SK-N-SH (cell line): ENCODE measurements at regions not wholly inside any gene's neighbourhood (a gene's known extent, or its start where the extent isn't known, plus 50 kb on each side); places are given as distances from the start of the nearest gene placed in this dataset.

Experiments
- CTCF ChIA-PET: fragments of 300-600, 350-600 bp; formaldehyde crosslinking; extraction: SDS; loops from one replicate; lab custom pipeline; 2021; lab: Yijun Ruan, JAX
- POLR2A ChIA-PET: fragments of 350-600 bp; sonication (Branson Sonifier 250); formaldehyde crosslinking; extraction: SDS; loops from one replicate; lab custom pipeline; 2020; ENCODE audit warnings: antibody characterized with exemption, inconsistent platforms; lab: Yijun Ruan, JAX
- DNase-seq: peaks from one replicate; pipeline ENCODE4 v3.0.0; 2012
- H2AFZ ChIP-seq: fragments of 200-600 bp; sonication (generic); 2 replicates; pipeline ENCODE4 v1.8.1; 2016; ENCODE audit warnings: antibody characterized with exemption, mild to moderate bottlenecking, low read depth
- H3F3A ChIP-seq: fragments of 200-600 bp; sonication (generic); replicated peaks from 2 replicates; pipeline ENCODE3; 2016; ENCODE audit warnings: antibody characterized with exemption, mild to moderate bottlenecking; ENCODE audit not compliant: insufficient read depth
- H3K27ac ChIP-seq, 2 experiments: fragments of 200-500 bp in 1 of 2; fragments of 200-600 bp in 1 of 2; sonication (Bioruptor generic) in 1 of 2; sonication (generic), shearing (Covaris generic) in 1 of 2; 2 replicates each; pipeline versions ENCODE4 v1.5.1 to v1.6.1; 2014 to 2016; ENCODE audit warnings: low read depth in 2 of 2, inconsistent platforms in 1 of 2, low read length in 1 of 2, mild to moderate bottlenecking in 1 of 2, mixed read lengths in 1 of 2
- H3K27me3 ChIP-seq: fragments of 200-600 bp; sonication (generic), shearing (Covaris generic); 2 replicates; pipeline ENCODE4 v1.6.1; 2016; ENCODE audit warnings: mixed run types; ENCODE audit not compliant: insufficient read depth
- H3K36me3 ChIP-seq, 2 experiments: fragments of 200-500 bp in 1 of 2; fragments of 200-600 bp in 1 of 2; sonication (Bioruptor generic) in 1 of 2; sonication (generic) in 1 of 2; replicated peaks in 1 of 2; 2 replicates each; pipeline versions ENCODE3 to v1.5.1; 2014 to 2016; ENCODE audit warnings: low read length in 1 of 2, mild to moderate bottlenecking in 1 of 2; ENCODE audit not compliant: insufficient read depth in 2 of 2, control insufficient read depth in 1 of 2
- H3K4me1 ChIP-seq, 2 experiments: fragments of 200-500 bp in 1 of 2; fragments of 200-600 bp in 1 of 2; sonication (Bioruptor generic) in 1 of 2; sonication (generic), shearing (Covaris generic) in 1 of 2; 2 replicates each; pipeline versions ENCODE4 v1.5.1 to v1.6.1; 2014 to 2016; ENCODE audit warnings: low read depth in 1 of 2, low read length in 1 of 2, mixed run types in 1 of 2; ENCODE audit not compliant: insufficient read depth in 2 of 2, control insufficient read depth in 1 of 2
- H3K4me2 ChIP-seq: fragments of 200-600 bp; sonication (generic), shearing (Covaris generic); 2 replicates; pipeline ENCODE4 v1.6.1; 2017; ENCODE audit warnings: mixed run types
- H3K4me3 ChIP-seq, 2 experiments: fragments of 200-500 bp in 1 of 2; fragments of 200-600 bp in 1 of 2; sonication (Bioruptor generic) in 1 of 2; sonication (generic), shearing (Covaris generic) in 1 of 2; 2 replicates each; pipeline versions ENCODE4 v1.5.1 to v1.8.1; 2014 to 2016; ENCODE audit warnings: low read depth in 2 of 2, inconsistent platforms in 1 of 2, low read length in 1 of 2, mild to moderate bottlenecking in 1 of 2, mixed read lengths in 1 of 2, moderate library complexity in 1 of 2
- H3K79me2 ChIP-seq: fragments of 200-600 bp; sonication (generic); 2 replicates; pipeline ENCODE4 v1.8.1; 2017; ENCODE audit warnings: mild to moderate bottlenecking; ENCODE audit not compliant: insufficient read depth
- H3K9ac ChIP-seq: fragments of 200-600 bp; sonication (generic); 2 replicates; pipeline ENCODE4 v1.6.1; 2017; ENCODE audit warnings: mixed run types
- H3K9me2 ChIP-seq: fragments of 200-600 bp; sonication (generic); 2 replicates; pipeline ENCODE4 v1.6.1; 2017; ENCODE audit warnings: mixed run types
- H3K9me3 ChIP-seq: fragments of 200-600 bp; sonication (generic); 2 replicates; pipeline ENCODE4 v1.6.1; 2017; ENCODE audit warnings: mixed run types, mild to moderate bottlenecking, moderate library complexity
- H4K20me1 ChIP-seq: fragments of 200-600 bp; sonication (generic); 2 replicates; pipeline ENCODE4 v1.6.1; 2017; ENCODE audit warnings: mild to moderate bottlenecking, mixed run types; ENCODE audit not compliant: insufficient read depth
- CHD2 ChIP-seq: fragments of 150-350 bp; IDR thresholded peaks from 2 replicates; pipeline ENCODE4 v1.6.1; 2018; ENCODE audit warnings: low read length; ENCODE audit not compliant: partially characterized antibody
- ELF1 ChIP-seq: IDR thresholded peaks from 2 replicates; pipeline ENCODE4 v1.4.0; 2012
- EZH2phosphoT487 ChIP-seq: fragments of 200-600 bp; sonication (generic); IDR thresholded peaks from 2 replicates; pipeline ENCODE4 v1.6.1; 2017; ENCODE audit warnings: low read depth, mixed run types, mild to moderate bottlenecking, antibody characterized with exemption, moderate library complexity, borderline replicate concordance
- FOXJ3 ChIP-seq: sonication (generic); formaldehyde crosslinking; IDR thresholded peaks from 2 replicates; pipeline ENCODE4 v1.5.1; 2020; ENCODE audit warnings: mild to moderate bottlenecking, missing genetic modification reagents
- GABPA ChIP-seq: IDR thresholded peaks from 2 replicates; pipeline ENCODE4 v1.4.0; 2012; ENCODE audit warnings: low read depth, mild to moderate bottlenecking
- JUND ChIP-seq: IDR thresholded peaks from 2 replicates; pipeline ENCODE4 v1.4.0; 2012
- MEF2A ChIP-seq: IDR thresholded peaks from 2 replicates; pipeline ENCODE4 v1.4.0; 2012; ENCODE audit warnings: low read depth, borderline replicate concordance
- MXI1 ChIP-seq: IDR thresholded peaks from 2 replicates; pipeline ENCODE4 v1.6.1; 2012; ENCODE audit warnings: mild to moderate bottlenecking, low read depth, low read length, improper control_type of control experiment
- POLR2AphosphoS5 ChIP-seq: IDR thresholded peaks from 2 replicates; pipeline ENCODE4 v1.6.1; 2012; ENCODE audit warnings: low read depth, low read length
- RAD21 ChIP-seq: IDR thresholded peaks from 2 replicates; pipeline ENCODE4 v1.6.1; 2012; ENCODE audit warnings: mild to moderate bottlenecking, low read length
- RCOR1 ChIP-seq: fragments of 150-350 bp; IDR thresholded peaks from 2 replicates; pipeline ENCODE4 v1.6.1; 2017; ENCODE audit warnings: antibody characterized with exemption, low read length
- RFX5 ChIP-seq: IDR thresholded peaks from 2 replicates; pipeline ENCODE4 v1.6.1; 2012; ENCODE audit warnings: mild to moderate bottlenecking, improper control_type of control experiment, low read length
- SIN3A ChIP-seq: IDR thresholded peaks from 2 replicates; pipeline ENCODE4 v1.6.1; 2012; ENCODE audit warnings: low read depth, mild to moderate bottlenecking, low read length, moderate library complexity, borderline replicate concordance
- TCF12 ChIP-seq: IDR thresholded peaks from 2 replicates; pipeline ENCODE4 v1.4.0; 2012
- TEAD4 ChIP-seq: IDR thresholded peaks from 2 replicates; pipeline ENCODE4 v1.4.0; 2012; ENCODE audit warnings: mild to moderate bottlenecking, borderline replicate concordance; ENCODE audit not compliant: insufficient read depth
- YY1 ChIP-seq: IDR thresholded peaks from 2 replicates; pipeline ENCODE4 v1.4.0; 2012; ENCODE audit warnings: low read depth, mild to moderate bottlenecking
- WGBS: methylation state at CpG from one replicate; pipeline ENCODE4 v1.1.6; 2017; ENCODE audit warnings: low lambda C conversion rate; 5-methylcytosine and 5-hydroxymethylcytosine counted together
- TF ChIP-seq, protein P1 (sequence below): IDR thresholded peaks from 2 replicates; pipeline ENCODE4 v1.4.0; 2012; ENCODE audit warnings: low read depth, borderline replicate concordance
- TF ChIP-seq, protein P2 (sequence below): IDR thresholded peaks from 2 replicates; pipeline ENCODE4 v1.6.1; 2012; ENCODE audit warnings: mild to moderate bottlenecking, low read depth, low read length, moderate library complexity
- TF ChIP-seq, protein P3 (sequence below): IDR thresholded peaks from 2 replicates; pipeline ENCODE4 v1.4.0; 2012; ENCODE audit warnings: low read depth, borderline replicate concordance
- TF ChIP-seq, protein P4 (sequence below): fragments of 200-600 bp; sonication (generic); IDR thresholded peaks from 2 replicates; pipeline ENCODE4 v1.6.1; 2017; ENCODE audit warnings: antibody characterized with exemption, mild to moderate bottlenecking, moderate library complexity

DNA sequence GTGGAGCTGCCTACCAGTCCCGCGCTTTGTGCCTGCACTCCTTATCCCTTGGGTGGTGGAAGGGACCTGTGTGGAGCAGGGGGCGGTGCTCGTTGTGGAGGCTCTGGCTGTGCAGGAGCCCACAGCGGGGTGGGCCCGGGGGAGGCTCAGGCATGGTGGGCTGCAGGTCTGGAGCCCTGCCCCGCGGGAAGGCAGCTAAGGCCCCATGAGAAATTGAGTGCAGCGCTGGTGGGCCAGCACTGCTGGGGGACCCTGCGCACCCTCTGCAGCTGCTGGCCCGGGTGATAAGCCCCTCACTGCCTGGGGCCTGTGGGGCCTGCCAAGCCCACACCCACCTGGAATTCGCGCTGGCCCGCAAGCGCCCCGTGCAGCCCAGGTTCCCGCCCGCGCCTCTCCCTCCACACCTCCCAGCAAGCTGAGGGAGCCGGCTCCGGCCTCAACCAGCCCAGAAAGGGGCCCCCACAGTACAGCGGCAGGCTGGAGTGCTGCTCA lies 859.6 kb upstream of the KCND2 start:
- Histone ChIP-seq H3K36me3 (no peaks in the 10 kb centered on the region), H3K4me2 (no peak overlapping the region), H3K27me3 (no peaks in the 10 kb centered on the region), H3K9me2 (no peaks in the 10 kb centered on the region), H3K4me1 (no peaks in the 10 kb centered on the region)
- POLR2A ChIA-PET = no interaction called here
- TF ChIP-seq, protein P1, sequence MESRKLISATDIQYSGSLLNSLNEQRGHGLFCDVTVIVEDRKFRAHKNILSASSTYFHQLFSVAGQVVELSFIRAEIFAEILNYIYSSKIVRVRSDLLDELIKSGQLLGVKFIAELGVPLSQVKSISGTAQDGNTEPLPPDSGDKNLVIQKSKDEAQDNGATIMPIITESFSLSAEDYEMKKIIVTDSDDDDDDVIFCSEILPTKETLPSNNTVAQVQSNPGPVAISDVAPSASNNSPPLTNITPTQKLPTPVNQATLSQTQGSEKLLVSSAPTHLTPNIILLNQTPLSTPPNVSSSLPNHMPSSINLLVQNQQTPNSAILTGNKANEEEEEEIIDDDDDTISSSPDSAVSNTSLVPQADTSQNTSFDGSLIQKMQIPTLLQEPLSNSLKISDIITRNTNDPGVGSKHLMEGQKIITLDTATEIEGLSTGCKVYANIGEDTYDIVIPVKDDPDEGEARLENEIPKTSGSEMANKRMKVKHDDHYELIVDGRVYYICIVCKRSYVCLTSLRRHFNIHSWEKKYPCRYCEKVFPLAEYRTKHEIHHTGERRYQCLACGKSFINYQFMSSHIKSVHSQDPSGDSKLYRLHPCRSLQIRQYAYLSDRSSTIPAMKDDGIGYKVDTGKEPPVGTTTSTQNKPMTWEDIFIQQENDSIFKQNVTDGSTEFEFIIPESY = no peak
- TF ChIP-seq MEF2A (no peak), SIN3A (no peak), ELF1 (no peak), RCOR1 (no peak), RAD21 (no peak), FOXJ3 (CRISPR knock-in tag) (no peak), GABPA (no peak), RFX5 (no peak), POLR2AphosphoS5 (no peak), EZH2phosphoT487 (no peak), CHD2 (no peak), TEAD4 (no peak), MXI1 (no peak), TCF12 (no peak), JUND (no peak), YY1 (no peak)
- TF ChIP-seq, protein P2, sequence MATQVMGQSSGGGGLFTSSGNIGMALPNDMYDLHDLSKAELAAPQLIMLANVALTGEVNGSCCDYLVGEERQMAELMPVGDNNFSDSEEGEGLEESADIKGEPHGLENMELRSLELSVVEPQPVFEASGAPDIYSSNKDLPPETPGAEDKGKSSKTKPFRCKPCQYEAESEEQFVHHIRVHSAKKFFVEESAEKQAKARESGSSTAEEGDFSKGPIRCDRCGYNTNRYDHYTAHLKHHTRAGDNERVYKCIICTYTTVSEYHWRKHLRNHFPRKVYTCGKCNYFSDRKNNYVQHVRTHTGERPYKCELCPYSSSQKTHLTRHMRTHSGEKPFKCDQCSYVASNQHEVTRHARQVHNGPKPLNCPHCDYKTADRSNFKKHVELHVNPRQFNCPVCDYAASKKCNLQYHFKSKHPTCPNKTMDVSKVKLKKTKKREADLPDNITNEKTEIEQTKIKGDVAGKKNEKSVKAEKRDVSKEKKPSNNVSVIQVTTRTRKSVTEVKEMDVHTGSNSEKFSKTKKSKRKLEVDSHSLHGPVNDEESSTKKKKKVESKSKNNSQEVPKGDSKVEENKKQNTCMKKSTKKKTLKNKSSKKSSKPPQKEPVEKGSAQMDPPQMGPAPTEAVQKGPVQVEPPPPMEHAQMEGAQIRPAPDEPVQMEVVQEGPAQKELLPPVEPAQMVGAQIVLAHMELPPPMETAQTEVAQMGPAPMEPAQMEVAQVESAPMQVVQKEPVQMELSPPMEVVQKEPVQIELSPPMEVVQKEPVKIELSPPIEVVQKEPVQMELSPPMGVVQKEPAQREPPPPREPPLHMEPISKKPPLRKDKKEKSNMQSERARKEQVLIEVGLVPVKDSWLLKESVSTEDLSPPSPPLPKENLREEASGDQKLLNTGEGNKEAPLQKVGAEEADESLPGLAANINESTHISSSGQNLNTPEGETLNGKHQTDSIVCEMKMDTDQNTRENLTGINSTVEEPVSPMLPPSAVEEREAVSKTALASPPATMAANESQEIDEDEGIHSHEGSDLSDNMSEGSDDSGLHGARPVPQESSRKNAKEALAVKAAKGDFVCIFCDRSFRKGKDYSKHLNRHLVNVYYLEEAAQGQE = no peak
- TF ChIP-seq, protein P3, sequence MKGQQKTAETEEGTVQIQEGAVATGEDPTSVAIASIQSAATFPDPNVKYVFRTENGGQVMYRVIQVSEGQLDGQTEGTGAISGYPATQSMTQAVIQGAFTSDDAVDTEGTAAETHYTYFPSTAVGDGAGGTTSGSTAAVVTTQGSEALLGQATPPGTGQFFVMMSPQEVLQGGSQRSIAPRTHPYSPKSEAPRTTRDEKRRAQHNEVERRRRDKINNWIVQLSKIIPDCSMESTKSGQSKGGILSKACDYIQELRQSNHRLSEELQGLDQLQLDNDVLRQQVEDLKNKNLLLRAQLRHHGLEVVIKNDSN = no peak
- TF ChIP-seq, protein P4, sequence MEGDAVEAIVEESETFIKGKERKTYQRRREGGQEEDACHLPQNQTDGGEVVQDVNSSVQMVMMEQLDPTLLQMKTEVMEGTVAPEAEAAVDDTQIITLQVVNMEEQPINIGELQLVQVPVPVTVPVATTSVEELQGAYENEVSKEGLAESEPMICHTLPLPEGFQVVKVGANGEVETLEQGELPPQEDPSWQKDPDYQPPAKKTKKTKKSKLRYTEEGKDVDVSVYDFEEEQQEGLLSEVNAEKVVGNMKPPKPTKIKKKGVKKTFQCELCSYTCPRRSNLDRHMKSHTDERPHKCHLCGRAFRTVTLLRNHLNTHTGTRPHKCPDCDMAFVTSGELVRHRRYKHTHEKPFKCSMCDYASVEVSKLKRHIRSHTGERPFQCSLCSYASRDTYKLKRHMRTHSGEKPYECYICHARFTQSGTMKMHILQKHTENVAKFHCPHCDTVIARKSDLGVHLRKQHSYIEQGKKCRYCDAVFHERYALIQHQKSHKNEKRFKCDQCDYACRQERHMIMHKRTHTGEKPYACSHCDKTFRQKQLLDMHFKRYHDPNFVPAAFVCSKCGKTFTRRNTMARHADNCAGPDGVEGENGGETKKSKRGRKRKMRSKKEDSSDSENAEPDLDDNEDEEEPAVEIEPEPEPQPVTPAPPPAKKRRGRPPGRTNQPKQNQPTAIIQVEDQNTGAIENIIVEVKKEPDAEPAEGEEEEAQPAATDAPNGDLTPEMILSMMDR = no peak
- TF ChIP-seq, all 33 proteins: peak for 0
- peak overlapping the region; percentile 7; the same call in 1 of the 2 replicates for H2AFZ ChIP-seq
- H3K79me2 ChIP-seq = no peaks in the 10 kb centered on the region
- no peaks in the 10 kb centered on the region for H3K9me3 ChIP-seq
- 30% methylated on average over 8 of the region's 22 CpGs for WGBS
- no peaks in the 10 kb centered on the region for H3F3A ChIP-seq
- H4K20me1 ChIP-seq = no peaks in the 10 kb centered on the region
- H3K4me3 ChIP-seq = no peak overlapping the region
- CTCF ChIA-PET = no interaction called here
- DNase-seq = no peak
- no peak overlapping the region for H3K27ac ChIP-seq
- no peak overlapping the region for H3K9ac ChIP-seq
